ENCODE measurements at regions not wholly inside any gene's neighbourhood (a gene's known extent, or its start where the extent isn't known, plus 50 kb on each side); places are given as distances from the start of the nearest gene placed in this dataset.
"Not testable (repeated sequence)": the region's sequence is repeated elsewhere in the genome, so short reads cannot be mapped to it uniquely, and the experiment has no call there.

GRCh38 chr2:238599549-238600505, 173.1 kb downstream of the ASB1 start:
- DNase-seq (ENCODE audit: low read depth): no peak

- no peak for DNase-seq (ENCODE audit: low read depth)
Measured at GRCh38 chr2:238600506-238601432, 174.0 kb downstream of the ASB1 start.

- no peak for DNase-seq (ENCODE audit: low read depth)
Measured at GRCh38 chr2:238601433-238602222, 174.9 kb downstream of the ASB1 start.

GRCh38 chr2:238602223-238602960, 175.7 kb downstream of the ASB1 start:
- DNase-seq (ENCODE audit: low read depth): no peak

GRCh38 chr2:238603596-238603995, 176.9 kb downstream of the ASB1 start:
- no peak for DNase-seq (ENCODE audit: low read depth)

DNA sequence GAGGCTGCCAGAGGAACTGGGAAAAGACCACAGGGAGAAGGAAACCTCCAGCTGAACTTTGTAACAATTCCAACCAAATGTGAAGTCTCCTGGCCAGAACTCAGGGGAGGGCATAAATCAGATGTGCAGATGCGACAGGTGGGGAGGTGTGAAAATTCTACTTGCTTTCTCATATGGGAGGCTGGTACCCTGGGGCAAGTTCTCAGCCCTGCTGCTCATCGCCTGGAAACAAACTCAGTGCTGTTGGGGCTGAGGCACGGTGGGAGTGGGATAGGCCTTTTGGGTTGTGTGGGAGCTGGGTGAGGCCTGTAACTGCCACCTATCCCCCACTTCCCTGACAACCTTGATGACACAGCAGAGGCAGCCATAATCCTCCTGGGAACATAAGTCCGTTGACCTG, 179.6 kb downstream of the ASB1 start:
- DNase-seq (ENCODE audit: low read depth): no peak

GRCh38 chr2:238613610-238614009, 186.9 kb downstream of the ASB1 start:
- DNase-seq (ENCODE audit: low read depth): no peak

- no peak for DNase-seq (ENCODE audit: low read depth)
Measured at GRCh38 chr2:238614376-238614775, 187.6 kb downstream of the ASB1 start.

DNA sequence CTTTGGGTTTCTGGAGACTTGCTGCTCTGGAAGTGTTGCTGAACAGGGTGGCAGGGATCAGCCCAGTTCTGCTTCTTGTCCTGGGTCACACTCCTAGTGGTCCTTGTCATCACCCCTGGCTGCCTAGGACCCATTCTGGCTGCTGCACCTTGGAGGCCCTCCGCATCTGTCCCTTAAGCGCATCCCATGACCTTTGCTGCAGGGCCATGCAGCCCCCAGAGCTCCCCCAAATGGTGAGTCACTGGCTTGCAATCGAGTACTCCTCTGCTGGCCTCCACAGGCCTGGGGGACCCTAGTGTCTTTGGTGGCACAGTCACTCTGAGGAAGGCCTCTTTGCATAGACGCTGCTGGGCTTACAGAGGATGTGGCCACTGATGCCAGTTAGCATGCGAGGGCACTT, 188.5 kb downstream of the ASB1 start:
- DNase-seq (ENCODE audit: low read depth): no peak

GRCh38 chr2:238616681-238617080, 190.0 kb downstream of the ASB1 start:
- no peak for DNase-seq (ENCODE audit: low read depth)

GRCh38 chr2:238618494-238619283, 192.0 kb downstream of the ASB1 start:
- not testable (repeated sequence) for DNase-seq (ENCODE audit: low read depth)

DNA sequence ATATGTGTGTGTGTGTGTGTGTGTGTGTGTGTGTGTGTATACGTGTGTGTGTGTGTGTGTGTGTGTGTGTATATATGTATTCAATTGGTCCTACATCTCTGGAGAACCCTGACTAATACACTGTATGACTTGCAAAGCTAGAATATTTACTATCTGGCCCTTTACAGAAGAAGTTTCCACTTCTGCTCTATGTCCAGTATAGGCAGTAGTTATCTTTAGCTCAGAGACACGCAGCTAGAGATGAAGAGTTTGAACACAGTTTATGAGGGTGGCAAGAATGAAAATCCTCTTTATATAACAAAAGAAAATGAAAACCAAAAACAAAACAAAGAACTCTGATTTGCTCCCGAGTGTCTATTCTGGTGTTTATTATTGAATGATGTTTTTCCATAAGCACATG, 201.2 kb downstream of the ASB1 start:
- no peak for DNase-seq (ENCODE audit: low read depth)

GRCh38 chr2:238629064-238629463, 202.3 kb downstream of the ASB1 start:
- DNase-seq (ENCODE audit: low read depth): no peak

GRCh38 chr2:238631491-238632180, 204.9 kb downstream of the ASB1 start:
- no peak for DNase-seq (ENCODE audit: low read depth)

- no peak for DNase-seq (ENCODE audit: low read depth)
Measured at GRCh38 chr2:238632181-238633060, 205.7 kb downstream of the ASB1 start.

DNA sequence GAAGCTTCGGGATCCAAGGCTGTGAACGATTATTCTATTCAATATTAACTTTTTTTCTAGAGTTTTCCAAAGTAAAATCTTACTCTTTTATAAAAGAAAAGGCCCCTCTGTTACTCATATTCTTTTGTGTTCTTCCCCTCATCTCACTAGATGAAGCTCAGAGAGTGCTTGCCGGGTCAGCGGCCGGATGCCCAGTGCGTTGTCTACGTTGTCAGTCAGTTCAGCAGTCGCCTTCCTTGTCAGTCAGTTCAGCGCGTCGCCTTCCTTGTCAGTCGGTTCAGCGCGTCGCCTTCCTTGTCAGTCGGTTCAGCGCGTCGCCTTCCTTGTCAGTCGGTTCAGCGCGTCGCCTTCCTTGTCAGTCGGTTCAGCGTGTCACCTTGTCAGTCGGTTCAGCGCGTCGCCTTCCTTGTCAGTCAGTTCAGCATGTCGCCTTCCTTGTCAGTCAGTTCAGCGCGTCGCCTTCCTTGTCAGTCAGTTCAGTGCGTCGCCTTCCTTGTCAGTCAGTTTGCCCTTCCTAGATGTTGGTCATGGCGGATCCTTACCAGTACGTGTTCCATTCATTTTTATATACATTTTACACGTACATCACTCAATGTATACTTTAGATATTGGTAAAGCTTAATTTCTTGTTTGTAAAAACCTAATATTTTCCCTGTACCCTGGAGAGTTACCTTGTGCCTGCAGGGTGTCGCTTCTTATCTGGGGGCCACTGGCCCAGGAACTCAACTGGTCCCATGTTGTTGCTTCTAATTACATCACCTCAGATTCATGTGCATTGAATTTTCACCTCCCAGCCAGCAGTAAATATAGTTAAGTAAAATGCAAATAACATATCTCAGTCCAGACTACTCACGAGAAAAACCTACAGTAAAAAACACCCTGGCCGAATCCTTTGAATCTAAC, 206.9 kb downstream of the ASB1 start:
- DNase-seq (ENCODE audit: low read depth): no peak

GRCh38 chr2:238634701-238635357, 208.1 kb downstream of the ASB1 start:
- DNase-seq (ENCODE audit: low read depth): no peak

All from stimulated activated CD8-positive, alpha-beta memory T cell treated with anti-CD3 and anti-CD28 coated beads, Interleukin-12 subunit alpha, Interleukin-12 subunit beta, amount 100 ng/mL, for 4 hours (primary cell).